NCI-H1417 treated with DMSO at 0.1 percent for 48 hours (cell line): ENCODE measurements at regions not wholly inside any gene's neighbourhood (a gene's known extent, or its start where the extent isn't known, plus 50 kb on each side); places are given as distances from the start of the nearest gene placed in this dataset.

Source experiments
- DNase-seq: peaks from one replicate; lab custom pipeline; 2025; lab: John Stamatoyannopoulos, UW

- no peak for DNase-seq
Observed at GRCh38 chrX:82081027-82081426, 879.1 kb downstream of the SH3BGRL start.

GRCh38 chrX:82087699-82088098, 885.8 kb downstream of the SH3BGRL start:
- peak; percentile 6 for DNase-seq

GRCh38 chrX:82092307-82092706, 890.4 kb downstream of the SH3BGRL start:
- no peak for DNase-seq

GRCh38 chrX:82125103-82125502, 923.2 kb downstream of the SH3BGRL start:
- no peak for DNase-seq

GRCh38 chrX:82127228-82128123, 925.6 kb downstream of the SH3BGRL start:
- DNase-seq = no peak

GRCh38 chrX:82134378-82134777, 932.5 kb downstream of the SH3BGRL start:
- DNase-seq = no peak

- DNase-seq = no peak
Observed at GRCh38 chrX:82141942-82142341, 940.0 kb downstream of the SH3BGRL start.

- no peak for DNase-seq
Observed at GRCh38 chrX:82161195-82161594, 959.3 kb downstream of the SH3BGRL start.

- no peak for DNase-seq
Observed at GRCh38 chrX:82163701-82164100, 961.8 kb downstream of the SH3BGRL start.

GRCh38 chrX:82196866-82197265, 995.0 kb downstream of the SH3BGRL start:
- DNase-seq = no peak

GRCh38 chrX:82208975-82209374, 1007.1 kb downstream of the SH3BGRL start:
- DNase-seq = peak; percentile 11

- peak; percentile 0 for DNase-seq
Observed at GRCh38 chrX:82218361-82218760, 1016.5 kb downstream of the SH3BGRL start.

GRCh38 chrX:82219129-82219528, 1017.2 kb downstream of the SH3BGRL start:
- no peak for DNase-seq

- DNase-seq = no peak
Observed at GRCh38 chrX:82224961-82225360, 1023.1 kb downstream of the SH3BGRL start.

GRCh38 chrX:82230013-82230412, 1028.1 kb downstream of the SH3BGRL start:
- DNase-seq = no peak

- DNase-seq = no peak
Observed at GRCh38 chrX:82232679-82233078, 1030.8 kb downstream of the SH3BGRL start.

- DNase-seq = no peak
Observed at GRCh38 chrX:82237328-82237727, 1035.4 kb downstream of the SH3BGRL start.
